ENCODE measurements at regions not wholly inside any gene's neighbourhood (a gene's known extent, or its start where the extent isn't known, plus 50 kb on each side); places are given as distances from the start of the nearest gene placed in this dataset.
"Not testable (repeated sequence)": the region's sequence is repeated elsewhere in the genome, so short reads cannot be mapped to it uniquely, and the experiment has no call there.

- not testable (repeated sequence) for DNase-seq (ENCODE audit: low spot score)
Measured at GRCh38 chr16:29199626-29200025, 206.9 kb downstream of the NPIPB11 start.

GRCh38 chr16:29198731-29199521 is 207.6 kb downstream of the NPIPB11 start:
- no peak for DNase-seq (ENCODE audit: low spot score)

GRCh38 chr16:29198231-29198630 is 208.3 kb downstream of the NPIPB11 start:
- DNase-seq (ENCODE audit: low spot score) = no peak

- not testable (repeated sequence) for DNase-seq (ENCODE audit: low spot score)
Measured at GRCh38 chr16:29197494-29198100, 208.9 kb downstream of the NPIPB11 start.

GRCh38 chr16:29196746-29197145 is 209.8 kb downstream of the NPIPB11 start:
- not testable (repeated sequence) for DNase-seq (ENCODE audit: low spot score)

GRCh38 chr16:29195116-29195872 is 210.4 kb downstream of the LAT start:
- not testable (repeated sequence) for DNase-seq (ENCODE audit: low spot score)

GRCh38 chr16:29194185-29194844 is 209.5 kb downstream of the LAT start:
- not testable (repeated sequence) for DNase-seq (ENCODE audit: low spot score)

GRCh38 chr16:29193634-29194033 is 208.8 kb downstream of the LAT start:
- not testable (repeated sequence) for DNase-seq (ENCODE audit: low spot score)

- DNase-seq (ENCODE audit: low spot score) = not testable (repeated sequence)
Measured at GRCh38 chr16:29193248-29193574, 208.4 kb downstream of the LAT start.

GRCh38 chr16:29192329-29193247 is 207.7 kb downstream of the LAT start:
- DNase-seq (ENCODE audit: low spot score) = no peak

- DNase-seq (ENCODE audit: low spot score) = not testable (repeated sequence)
Measured at GRCh38 chr16:29191636-29192180, 206.9 kb downstream of the LAT start.

- DNase-seq (ENCODE audit: low spot score) = not testable (repeated sequence)
Measured at GRCh38 chr16:29190553-29191431, 205.9 kb downstream of the LAT start.

GRCh38 chr16:29188806-29189205 is 204.0 kb downstream of the LAT start:
- not testable (repeated sequence) for DNase-seq (ENCODE audit: low spot score)

- DNase-seq (ENCODE audit: low spot score) = not testable (repeated sequence)
Measured at GRCh38 chr16:29186306-29187220, 201.7 kb downstream of the LAT start.

- DNase-seq (ENCODE audit: low spot score) = not testable (repeated sequence)
Measured at GRCh38 chr16:29185872-29186271, 201.0 kb downstream of the LAT start.

GRCh38 chr16:29184738-29185438 is 200.0 kb downstream of the LAT start:
- DNase-seq (ENCODE audit: low spot score) = peak; percentile 70

GRCh38 chr16:29182940-29183868 is 198.4 kb downstream of the LAT start:
- DNase-seq (ENCODE audit: low spot score) = not testable (repeated sequence)

Data from kidney tubule cell (primary cell).